AG10803 (cell line): ENCODE measurements at regions not wholly inside any gene's neighbourhood (a gene's known extent, or its start where the extent isn't known, plus 50 kb on each side); places are given as distances from the start of the nearest gene placed in this dataset.
"Not testable (repeated sequence)": the region's sequence is repeated elsewhere in the genome, so short reads cannot be mapped to it uniquely, and the experiment has no call there.

Experiments
- DNase-seq: peaks from one replicate; pipeline ENCODE4 v3.0.0; 2010; ENCODE audit warnings: low read depth
- H3K4me3 ChIP-seq: 2 replicates; pipeline ENCODE4 v1.5.1; 2011; ENCODE audit warnings: mild to moderate bottlenecking, low read length, control low read depth
- TF ChIP-seq, protein P1 (sequence below): conservative IDR thresholded peaks from 2 replicates; pipeline ENCODE4 v1.5.1; 2011; ENCODE audit warnings: mild to moderate bottlenecking, low read length, control low read depth, inconsistent platforms

DNA sequence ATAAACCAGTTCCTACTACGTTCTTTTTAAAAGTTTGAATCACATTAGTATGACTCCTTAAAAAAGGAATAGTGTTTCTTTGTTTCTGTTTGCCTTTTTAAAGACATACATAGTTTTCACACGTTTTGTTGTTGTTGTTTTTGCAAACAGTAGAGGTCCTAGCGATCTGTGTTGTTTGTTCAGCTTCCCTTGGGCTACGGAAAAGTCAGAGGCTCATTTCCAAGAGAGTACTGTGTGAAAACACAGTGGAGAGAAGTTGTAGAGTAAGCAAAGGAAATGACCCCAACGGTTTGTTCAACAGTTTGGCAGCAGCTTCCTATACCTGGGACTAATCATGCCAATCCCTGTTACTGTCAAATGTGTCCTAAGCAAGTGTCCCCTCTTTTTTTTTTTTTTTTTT is 87.1 kb upstream of the STEAP1 start:
- no peak overlapping the region for H3K4me3 ChIP-seq
- TF ChIP-seq, protein P1, sequence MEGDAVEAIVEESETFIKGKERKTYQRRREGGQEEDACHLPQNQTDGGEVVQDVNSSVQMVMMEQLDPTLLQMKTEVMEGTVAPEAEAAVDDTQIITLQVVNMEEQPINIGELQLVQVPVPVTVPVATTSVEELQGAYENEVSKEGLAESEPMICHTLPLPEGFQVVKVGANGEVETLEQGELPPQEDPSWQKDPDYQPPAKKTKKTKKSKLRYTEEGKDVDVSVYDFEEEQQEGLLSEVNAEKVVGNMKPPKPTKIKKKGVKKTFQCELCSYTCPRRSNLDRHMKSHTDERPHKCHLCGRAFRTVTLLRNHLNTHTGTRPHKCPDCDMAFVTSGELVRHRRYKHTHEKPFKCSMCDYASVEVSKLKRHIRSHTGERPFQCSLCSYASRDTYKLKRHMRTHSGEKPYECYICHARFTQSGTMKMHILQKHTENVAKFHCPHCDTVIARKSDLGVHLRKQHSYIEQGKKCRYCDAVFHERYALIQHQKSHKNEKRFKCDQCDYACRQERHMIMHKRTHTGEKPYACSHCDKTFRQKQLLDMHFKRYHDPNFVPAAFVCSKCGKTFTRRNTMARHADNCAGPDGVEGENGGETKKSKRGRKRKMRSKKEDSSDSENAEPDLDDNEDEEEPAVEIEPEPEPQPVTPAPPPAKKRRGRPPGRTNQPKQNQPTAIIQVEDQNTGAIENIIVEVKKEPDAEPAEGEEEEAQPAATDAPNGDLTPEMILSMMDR: no peak
- DNase-seq: no peak

DNA sequence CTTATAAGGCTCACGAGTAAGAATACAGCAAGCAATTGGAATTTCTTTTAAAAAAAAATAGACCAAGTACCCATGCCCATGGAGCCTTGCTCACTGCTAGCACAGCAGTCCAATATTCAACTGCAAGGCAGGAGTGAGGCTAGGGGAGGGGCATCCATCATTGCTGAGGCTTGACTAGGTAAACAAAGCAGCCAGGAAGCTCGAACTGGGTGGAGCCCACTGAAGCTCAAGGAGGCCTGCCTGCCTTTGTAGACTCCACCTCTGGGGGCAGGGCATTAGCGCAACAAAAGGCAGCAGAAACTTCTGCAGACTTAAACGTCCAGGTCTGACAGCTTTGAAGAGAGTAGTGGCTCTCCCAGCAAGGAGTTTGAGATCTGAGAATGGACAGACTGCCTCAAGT is 84.0 kb upstream of the STEAP1 start:
- DNase-seq: not testable (repeated sequence)

DNA sequence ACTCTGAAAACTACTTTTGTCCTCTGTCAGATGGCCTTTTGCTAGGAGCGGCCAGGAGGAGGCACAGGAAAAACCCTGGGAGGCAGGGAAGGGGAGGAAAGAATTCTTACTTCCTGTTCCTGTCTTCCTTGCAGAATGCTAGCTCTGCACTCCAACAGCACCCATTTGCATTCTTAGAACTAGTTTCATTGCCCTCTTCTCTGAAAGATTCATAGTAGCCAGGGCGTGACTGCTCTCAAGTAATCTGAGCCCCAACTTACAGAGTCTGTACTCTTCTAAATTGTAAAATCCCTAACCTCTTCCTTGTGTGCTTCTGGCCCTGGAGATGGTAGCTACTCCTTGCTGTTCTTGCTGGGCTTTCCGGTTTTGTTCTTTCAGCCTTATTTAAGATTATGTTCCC is 75.3 kb upstream of the STEAP1 start:
- TF ChIP-seq, protein P1: no peak
- no peak overlapping the region for H3K4me3 ChIP-seq
- no peak for DNase-seq

More for the DNA sequence above, 84.0 kb upstream of the STEAP1 start:
- H3K4me3 ChIP-seq: not testable (repeated sequence)

DNA sequence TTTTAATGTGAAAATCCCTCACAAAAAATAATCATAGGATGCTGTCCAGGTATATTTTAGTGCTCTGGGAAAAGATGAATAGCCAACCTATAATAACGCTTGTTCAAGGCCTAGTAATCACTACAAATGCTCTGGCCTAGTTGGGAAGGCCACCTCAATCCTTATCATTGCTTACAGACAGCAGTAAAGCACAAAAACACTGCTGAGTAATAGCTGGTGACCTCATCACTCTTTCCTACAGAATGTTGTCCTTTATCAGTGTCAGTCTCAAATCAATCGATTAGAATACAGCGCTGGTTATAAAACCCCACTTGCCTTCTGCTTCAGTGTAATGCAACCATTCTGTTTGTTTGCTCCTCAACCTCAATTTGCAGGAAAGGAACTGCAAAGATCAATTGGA is 72.6 kb upstream of the STEAP1 start:
- no peak for DNase-seq
- TF ChIP-seq, protein P1: no peak
- no peak overlapping the region for H3K4me3 ChIP-seq

DNA sequence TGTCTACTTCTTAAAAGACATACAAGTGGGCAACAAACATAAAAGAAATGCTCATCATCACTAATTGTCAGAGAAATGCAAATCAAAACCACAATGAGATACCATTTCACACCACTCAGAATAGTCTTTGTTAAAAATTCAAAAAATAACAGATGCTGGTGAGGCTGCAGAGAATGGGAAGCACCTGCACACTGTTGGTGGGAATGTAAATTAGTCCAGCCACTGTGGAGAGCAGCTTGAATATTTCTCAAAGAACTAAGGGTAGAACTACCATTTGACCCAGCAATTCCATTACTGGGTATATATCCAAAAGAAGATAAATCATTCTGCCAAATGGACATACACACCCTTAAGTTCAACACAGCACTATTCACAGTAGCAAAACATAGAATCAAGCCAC is 61.8 kb upstream of the STEAP1 start:
- H3K4me3 ChIP-seq: no peak overlapping the region
- TF ChIP-seq, protein P1: no peak
- DNase-seq: no peak

DNA sequence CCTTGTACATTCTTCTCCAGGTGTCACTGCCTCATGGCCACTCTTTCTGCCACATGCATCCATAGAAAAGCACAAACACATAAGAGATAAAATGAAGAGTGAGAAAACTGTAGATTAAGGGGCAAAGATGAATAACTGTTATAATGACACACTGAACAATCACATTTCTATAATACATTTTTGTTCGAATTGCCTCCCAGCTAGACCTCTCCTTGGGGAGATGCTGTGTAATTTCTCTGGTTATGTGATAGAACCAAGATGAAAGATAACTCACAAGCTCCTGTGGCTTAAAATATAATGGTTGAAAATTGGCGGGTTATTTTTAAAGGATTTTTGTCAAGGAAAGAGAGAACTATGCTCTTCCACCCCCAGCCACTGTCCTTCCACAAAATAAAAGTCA is 60.2 kb upstream of the STEAP1 start:
- H3K4me3 ChIP-seq: no peak overlapping the region
- DNase-seq: no peak
- TF ChIP-seq, protein P1: no peak
